Fibroblast of skin of left biceps (primary cell): ENCODE measurements at regions not wholly inside any gene's neighbourhood (a gene's known extent, or its start where the extent isn't known, plus 50 kb on each side); places are given as distances from the start of the nearest gene placed in this dataset.

Source experiments
- DNase-seq, 2 experiments: peaks; one replicate each; pipeline ENCODE4 v3.0.0-alpha.2; 2013; ENCODE audit warnings: low read depth in 2 of 2

- no peak for DNase-seq
Measured at GRCh38 chr12:124517260-124518050, 50.0 kb downstream of the NCOR2 start.

GRCh38 chr12:124516850-124517249 is 50.6 kb downstream of the NCOR2 start:
- DNase-seq: no peak

- DNase-seq: no peak
Measured at GRCh38 chr12:124515981-124516380, 51.4 kb downstream of the NCOR2 start.

GRCh38 chr12:124514996-124515932 is 52.1 kb downstream of the NCOR2 start:
- DNase-seq: no peak

- no peak for DNase-seq
Measured at GRCh38 chr12:124514145-124514995, 53.0 kb downstream of the NCOR2 start.

- DNase-seq: no peak
Measured at GRCh38 chr12:124513297-124513867, 54.0 kb downstream of the NCOR2 start.

- DNase-seq: peak in 1 of 2 experiments; percentile 71
Measured at GRCh38 chr12:124512667-124513296, 54.6 kb downstream of the NCOR2 start.

GRCh38 chr12:124511259-124511985 is 56.0 kb downstream of the NCOR2 start:
- no peak for DNase-seq

- DNase-seq: no peak
Measured at GRCh38 chr12:124510301-124510970, 57.0 kb downstream of the NCOR2 start.

- no peak for DNase-seq
Measured at GRCh38 chr12:124509676-124510300, 57.6 kb downstream of the NCOR2 start.

GRCh38 chr12:124509300-124509675 is 58.1 kb downstream of the NCOR2 start:
- DNase-seq: no peak

- no peak for DNase-seq
Measured at GRCh38 chr12:124508381-124509079, 58.9 kb downstream of the NCOR2 start.

GRCh38 chr12:124507188-124508109 is 60.0 kb downstream of the NCOR2 start:
- no peak for DNase-seq

GRCh38 chr12:124506832-124507153 is 60.6 kb downstream of the NCOR2 start:
- DNase-seq: no peak

- peak; percentile 66 to 70 for DNase-seq
Measured at GRCh38 chr12:124506145-124506831, 61.1 kb downstream of the NCOR2 start.

- DNase-seq: no peak
Measured at GRCh38 chr12:124505001-124505818, 62.2 kb downstream of the NCOR2 start.
